HFFc6 (cell line): ENCODE measurements at regions not wholly inside any gene's neighbourhood (a gene's known extent, or its start where the extent isn't known, plus 50 kb on each side); places are given as distances from the start of the nearest gene placed in this dataset.
"Not testable (repeated sequence)": the region's sequence is repeated elsewhere in the genome, so short reads cannot be mapped to it uniquely, and the experiment has no call there.

Experiments used
- DNase-seq: peaks from one replicate; pipeline ENCODE4 v3.0.0-alpha.2; 2018
- H3K27ac Mint-ChIP-seq: 2 replicates; pipeline ENCODE4 v1.8.0; 2020; ENCODE audit warnings: mild to moderate bottlenecking, mixed read lengths
- H3K27me3 Mint-ChIP-seq: 2 replicates; pipeline ENCODE4 v1.8.0; 2021; ENCODE audit warnings: mild to moderate bottlenecking, moderate library complexity, mixed read lengths; ENCODE audit not compliant: insufficient read depth
- H3K36me3 Mint-ChIP-seq: 2 replicates; pipeline ENCODE4 v1.8.0; 2021; ENCODE audit warnings: low read depth, mixed read lengths
- H3K4me1 Mint-ChIP-seq: 2 replicates; pipeline ENCODE4 v1.8.0; 2020; ENCODE audit warnings: low read depth, mixed read lengths
- H3K4me3 Mint-ChIP-seq: 2 replicates; pipeline ENCODE4 v1.8.0; 2020; ENCODE audit warnings: mild to moderate bottlenecking, moderate library complexity, mixed read lengths
- H3K9me3 Mint-ChIP-seq: 2 replicates; pipeline ENCODE4 v1.8.0; 2020; ENCODE audit warnings: mild to moderate bottlenecking, mixed read lengths
- TF ChIP-seq, protein P1 (sequence below): fragments of 200-600 bp; sonication (generic); IDR thresholded peaks from 2 replicates; pipeline ENCODE4 v1.5.0; 2021; ENCODE audit warnings: antibody characterized with exemption, mild to moderate bottlenecking

DNA sequence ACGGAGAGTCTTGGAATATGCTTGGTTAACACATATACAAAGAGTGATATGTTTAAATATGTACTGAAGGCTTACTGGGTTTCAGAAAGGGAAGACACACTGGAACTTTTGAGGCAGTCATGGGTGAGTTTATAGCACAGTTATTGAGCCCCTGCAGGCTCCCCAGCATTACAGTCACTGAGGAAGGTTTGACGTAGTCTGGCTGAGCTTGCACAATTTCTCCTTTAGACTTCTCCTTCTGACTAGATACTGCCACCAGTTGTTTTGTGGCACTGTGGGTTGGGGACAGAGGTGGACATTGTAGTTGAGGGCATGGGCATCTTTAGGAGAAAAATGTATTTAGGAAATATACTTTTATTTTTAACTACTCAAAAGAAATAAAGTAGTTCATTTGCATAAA lies 285.4 kb downstream of the C11orf87 start:
- Mint-ChIP-seq H3K27me3 (peaks cover 6% of the 10 kb centered on the region), H3K4me1 (no peaks in the 10 kb centered on the region; the same call in 1 of the 2 replicates), H3K9me3 (no peaks in the 10 kb centered on the region), H3K27ac (no peak overlapping the region), H3K36me3 (no peaks in the 10 kb centered on the region), H3K4me3 (no peak overlapping the region)
- TF ChIP-seq, protein P1, sequence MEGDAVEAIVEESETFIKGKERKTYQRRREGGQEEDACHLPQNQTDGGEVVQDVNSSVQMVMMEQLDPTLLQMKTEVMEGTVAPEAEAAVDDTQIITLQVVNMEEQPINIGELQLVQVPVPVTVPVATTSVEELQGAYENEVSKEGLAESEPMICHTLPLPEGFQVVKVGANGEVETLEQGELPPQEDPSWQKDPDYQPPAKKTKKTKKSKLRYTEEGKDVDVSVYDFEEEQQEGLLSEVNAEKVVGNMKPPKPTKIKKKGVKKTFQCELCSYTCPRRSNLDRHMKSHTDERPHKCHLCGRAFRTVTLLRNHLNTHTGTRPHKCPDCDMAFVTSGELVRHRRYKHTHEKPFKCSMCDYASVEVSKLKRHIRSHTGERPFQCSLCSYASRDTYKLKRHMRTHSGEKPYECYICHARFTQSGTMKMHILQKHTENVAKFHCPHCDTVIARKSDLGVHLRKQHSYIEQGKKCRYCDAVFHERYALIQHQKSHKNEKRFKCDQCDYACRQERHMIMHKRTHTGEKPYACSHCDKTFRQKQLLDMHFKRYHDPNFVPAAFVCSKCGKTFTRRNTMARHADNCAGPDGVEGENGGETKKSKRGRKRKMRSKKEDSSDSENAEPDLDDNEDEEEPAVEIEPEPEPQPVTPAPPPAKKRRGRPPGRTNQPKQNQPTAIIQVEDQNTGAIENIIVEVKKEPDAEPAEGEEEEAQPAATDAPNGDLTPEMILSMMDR = no peak
- no peak for DNase-seq

DNA sequence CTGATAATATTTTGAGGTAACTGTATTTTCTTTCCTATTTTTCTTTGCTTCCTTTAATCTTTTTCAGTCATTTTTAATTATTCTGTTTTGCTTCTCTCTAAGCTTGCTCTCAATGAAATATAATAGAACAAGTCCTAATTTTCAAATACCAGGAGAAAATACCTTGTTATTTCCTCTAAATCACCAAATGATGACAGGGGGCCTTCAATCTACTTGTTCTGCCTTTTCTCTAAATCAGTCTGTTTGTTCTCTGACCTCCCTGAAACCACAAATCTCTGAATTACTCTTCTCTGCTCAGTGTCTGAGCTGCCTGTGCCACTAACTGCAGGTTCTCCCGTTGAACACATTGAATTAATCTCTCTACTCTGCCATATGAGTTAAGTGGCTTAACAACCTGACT lies 286.2 kb downstream of the C11orf87 start:
- Mint-ChIP-seq H3K9me3 (no peaks in the 10 kb centered on the region), H3K4me3 (no peak overlapping the region), H3K4me1 (no peaks in the 10 kb centered on the region; the same call in 1 of the 2 replicates), H3K36me3 (no peaks in the 10 kb centered on the region), H3K27ac (no peak overlapping the region), H3K27me3 (peaks cover 3% of the 10 kb centered on the region; the same call in 1 of the 2 replicates)
- no peak for DNase-seq
- TF ChIP-seq, protein P1 = no peak

DNA sequence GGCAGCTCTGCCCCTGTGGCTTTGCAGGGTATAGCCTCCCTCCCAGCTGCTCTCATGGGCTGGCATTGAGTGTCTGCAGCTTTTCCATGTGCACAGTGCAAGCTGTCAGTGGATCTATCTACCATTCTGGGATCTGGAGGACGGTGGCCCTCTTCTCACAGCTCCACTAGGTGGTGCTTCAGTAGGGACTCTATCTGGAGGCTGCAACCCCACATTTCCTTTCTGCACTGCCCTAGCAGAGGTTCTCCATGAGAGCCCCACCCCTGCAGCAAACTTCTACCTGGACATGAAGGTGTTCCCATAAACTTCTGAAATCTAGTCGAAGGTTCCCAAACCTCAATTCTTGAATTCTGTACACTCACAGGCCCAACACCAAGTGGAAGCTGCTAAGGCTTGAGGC lies 292.5 kb downstream of the C11orf87 start:
- not testable (repeated sequence) for H3K36me3 Mint-ChIP-seq, H3K4me1 Mint-ChIP-seq, H3K27me3 Mint-ChIP-seq, H3K4me3 Mint-ChIP-seq, DNase-seq, H3K27ac Mint-ChIP-seq
- H3K9me3 Mint-ChIP-seq = peaks cover 17% of the 10 kb centered on the region

DNA sequence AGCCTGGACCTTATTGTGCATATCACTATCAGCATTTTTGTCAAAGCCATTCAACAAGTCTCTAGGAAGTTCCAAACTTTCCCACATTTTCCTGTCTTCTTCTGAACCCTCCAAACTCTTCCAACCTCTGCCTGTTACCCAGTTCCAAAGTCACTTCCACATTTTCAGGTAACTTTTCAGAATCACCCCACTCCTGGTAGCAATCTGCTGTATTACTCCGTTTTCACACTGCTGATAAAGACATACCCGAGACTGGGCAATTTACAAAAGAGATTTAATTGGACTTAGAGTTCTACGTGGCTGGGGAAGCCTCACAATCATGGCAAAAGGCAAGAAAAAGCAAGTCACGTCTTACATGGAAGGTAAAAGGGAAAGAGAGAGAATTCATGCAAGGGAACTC lies 293.4 kb downstream of the C11orf87 start:
- peaks cover 17% of the 10 kb centered on the region for H3K9me3 Mint-ChIP-seq
- H3K27me3 Mint-ChIP-seq, H3K4me3 Mint-ChIP-seq, H3K36me3 Mint-ChIP-seq, H3K27ac Mint-ChIP-seq, H3K4me1 Mint-ChIP-seq, DNase-seq: not testable (repeated sequence)

DNA sequence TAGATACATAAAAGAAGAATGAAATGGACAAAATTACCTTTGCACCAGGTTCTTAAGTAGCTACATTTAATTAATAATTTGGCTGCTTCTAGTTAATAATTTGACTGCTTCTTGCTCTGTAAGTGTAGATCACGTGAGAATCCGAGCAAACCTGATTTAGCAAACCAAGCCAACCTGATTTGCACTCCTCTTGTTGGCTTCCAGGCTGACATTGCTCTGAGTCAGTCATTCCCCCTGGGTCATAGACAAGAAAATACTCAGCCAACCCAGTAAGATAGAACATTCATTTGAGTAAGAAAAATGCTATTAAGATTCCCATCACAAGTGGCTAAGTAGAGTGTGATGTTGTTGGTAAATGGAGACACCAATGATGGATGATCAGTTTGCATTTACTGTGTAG lies 304.1 kb downstream of the C11orf87 start:
- no peaks in the 10 kb centered on the region; the same call in 1 of the 2 replicates for H3K9me3 Mint-ChIP-seq
- H3K27ac Mint-ChIP-seq = no peak overlapping the region
- H3K4me1 Mint-ChIP-seq = no peaks in the 10 kb centered on the region
- TF ChIP-seq, protein P1 = no peak
- no peaks in the 10 kb centered on the region for H3K36me3 Mint-ChIP-seq
- no peak for DNase-seq
- no peaks in the 10 kb centered on the region for H3K27me3 Mint-ChIP-seq
- H3K4me3 Mint-ChIP-seq = no peak overlapping the region

DNA sequence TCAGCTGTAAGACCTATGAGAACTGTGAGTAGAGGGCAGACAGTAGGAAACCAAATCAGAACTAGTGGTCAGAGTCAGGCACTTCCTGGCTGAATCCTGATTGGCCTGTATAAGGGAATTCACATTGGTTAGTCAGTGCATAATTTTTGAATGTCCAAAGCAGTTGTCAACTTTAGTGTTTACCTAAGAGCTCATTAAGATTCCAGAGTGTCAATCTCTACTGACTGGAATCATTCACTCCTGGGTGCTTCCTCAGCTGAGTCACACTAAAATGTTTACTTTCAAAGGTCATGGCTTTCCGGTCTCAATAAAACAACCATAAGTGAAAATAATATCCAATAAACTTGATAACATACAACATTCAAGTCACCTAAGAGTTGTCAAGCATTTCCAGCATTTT lies 306.1 kb downstream of the C11orf87 start:
- no peak for DNase-seq
- Mint-ChIP-seq H3K4me3 (no peak overlapping the region), H3K27me3 (no peaks in the 10 kb centered on the region), H3K4me1 (no peaks in the 10 kb centered on the region), H3K9me3 (no peaks in the 10 kb centered on the region; the same call in 1 of the 2 replicates), H3K36me3 (no peaks in the 10 kb centered on the region), H3K27ac (no peak overlapping the region)
- TF ChIP-seq, protein P1 = no peak

DNA sequence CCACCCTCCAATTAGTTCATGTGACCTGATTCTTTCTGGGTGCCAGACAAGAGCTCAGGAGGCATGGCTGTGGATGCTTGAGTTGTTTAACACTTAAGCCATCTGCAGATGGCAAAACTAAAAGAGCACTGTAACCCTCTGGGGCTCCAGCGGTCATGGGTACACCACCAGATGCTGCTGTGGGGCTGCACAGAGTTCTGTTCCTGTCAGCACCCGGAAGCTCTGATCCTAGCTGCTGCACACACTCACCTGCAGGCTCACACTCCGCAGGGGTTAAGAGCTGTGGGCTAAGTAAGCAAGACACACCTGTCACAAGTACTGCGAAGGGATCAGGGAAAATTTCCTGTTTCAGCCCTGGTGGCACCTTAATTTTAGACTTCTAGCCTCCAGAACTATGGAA lies 307.8 kb downstream of the C11orf87 start:
- Mint-ChIP-seq H3K27ac (no peak overlapping the region), H3K36me3 (no peaks in the 10 kb centered on the region), H3K9me3 (no peaks in the 10 kb centered on the region; the same call in 1 of the 2 replicates), H3K27me3 (no peaks in the 10 kb centered on the region), H3K4me3 (no peak overlapping the region), H3K4me1 (no peaks in the 10 kb centered on the region)
- TF ChIP-seq, protein P1 = no peak
- DNase-seq = no peak
